CD1c-positive myeloid dendritic cell (primary cell): ENCODE measurements at regions not wholly inside any gene's neighbourhood (a gene's known extent, or its start where the extent isn't known, plus 50 kb on each side); places are given as distances from the start of the nearest gene placed in this dataset.

Experiments used
- DNase-seq: peaks from one replicate; pipeline ENCODE4 v3.0.0-alpha.2; 2016; ENCODE audit errors: extremely low spot score

DNA sequence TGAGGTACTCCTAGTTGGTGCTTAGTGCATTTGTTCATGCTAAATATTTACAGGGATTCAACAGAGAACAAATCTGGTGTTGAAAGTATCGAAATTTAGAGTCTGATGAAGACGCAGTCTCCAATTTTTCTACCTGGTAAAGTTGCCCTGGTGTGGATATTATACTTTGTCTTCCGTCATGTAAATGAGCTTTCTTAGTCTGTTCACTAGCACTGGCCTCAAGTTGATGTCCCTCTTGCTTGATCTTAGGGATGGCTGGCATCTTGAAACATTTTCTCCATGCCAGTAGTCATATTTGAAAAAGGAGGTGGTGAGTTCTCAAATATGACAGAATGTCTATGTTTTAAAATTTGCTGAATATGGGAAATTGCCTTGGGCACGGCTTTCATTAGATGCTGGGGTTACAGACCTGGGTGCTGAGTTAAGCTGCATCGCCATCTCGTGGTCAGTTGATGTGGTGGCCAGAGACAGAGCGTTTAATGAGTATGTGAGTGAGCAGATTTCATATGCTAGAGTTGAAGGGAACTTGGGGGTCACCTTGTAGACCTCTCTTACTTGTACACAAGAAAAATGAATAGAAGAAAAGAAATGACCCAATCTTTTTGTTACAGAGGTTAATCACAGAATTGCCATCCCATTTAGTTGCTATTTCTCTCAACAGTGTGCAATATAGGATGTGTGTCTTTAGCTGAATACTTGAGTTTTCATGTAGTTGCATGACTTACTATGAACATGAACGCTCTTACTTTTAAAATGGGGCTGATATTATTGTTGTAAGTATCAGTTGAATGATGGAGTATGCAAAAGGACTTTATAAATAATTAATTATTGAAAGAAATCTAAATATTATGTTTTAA is 172.8 kb upstream of the DCN start:
- peak; percentile 29 for DNase-seq

DNA sequence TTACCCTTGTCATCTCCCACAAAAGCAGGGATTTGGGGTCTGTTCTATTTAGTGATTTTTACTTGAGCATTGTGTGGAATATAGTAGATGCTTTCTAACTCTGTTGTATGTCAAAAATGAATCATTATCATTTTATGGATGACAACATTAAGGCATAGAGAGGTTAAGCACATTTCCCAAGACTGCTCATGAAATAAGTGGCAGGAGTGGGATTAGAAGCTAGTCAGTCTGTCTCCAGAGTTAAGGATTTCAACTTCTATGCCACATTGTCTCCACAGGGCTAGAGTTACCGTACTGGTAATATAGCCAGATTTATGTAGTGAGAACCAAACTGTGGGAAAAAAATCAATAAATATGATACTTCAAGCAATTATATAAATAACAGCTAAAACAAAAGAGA is 170.6 kb upstream of the DCN start:
- no peak for DNase-seq

- no peak for DNase-seq
Observed at GRCh38 chr12:91349476-91349875, 166.9 kb upstream of the DCN start.

DNA sequence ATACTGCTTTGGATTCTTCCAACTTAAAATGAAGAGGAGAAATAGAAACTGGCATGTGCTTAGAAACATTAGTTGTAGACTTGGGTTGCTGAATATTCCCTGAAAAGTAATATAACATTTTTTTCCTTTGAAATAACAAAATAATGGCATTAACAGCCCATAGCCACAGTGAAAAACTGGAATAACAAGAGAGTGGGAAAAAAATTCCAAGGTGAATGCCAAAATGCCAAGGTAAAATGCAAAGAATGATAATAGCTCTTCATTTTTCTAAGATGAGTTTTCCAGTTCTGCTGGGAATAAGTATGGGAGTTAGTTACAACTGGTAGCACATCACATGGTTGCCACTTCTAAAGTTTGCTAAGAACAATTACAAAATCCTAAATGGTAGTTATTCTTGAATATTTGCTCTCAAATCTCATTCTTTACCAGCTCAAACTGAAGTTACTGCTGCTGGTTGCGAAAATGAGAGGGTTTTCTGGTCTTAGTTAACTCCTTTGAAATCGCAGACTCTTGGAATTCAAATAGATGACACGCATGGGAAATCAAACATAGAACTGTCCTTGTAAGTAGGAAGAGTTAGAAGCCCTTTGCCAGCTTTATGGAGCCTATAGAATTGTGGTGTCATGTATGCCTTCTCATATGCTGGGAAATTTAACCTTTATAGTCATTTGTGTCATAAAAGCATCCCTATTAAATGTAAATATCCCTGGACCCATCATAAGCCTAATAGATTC is 165.0 kb upstream of the DCN start:
- no peak for DNase-seq

DNA sequence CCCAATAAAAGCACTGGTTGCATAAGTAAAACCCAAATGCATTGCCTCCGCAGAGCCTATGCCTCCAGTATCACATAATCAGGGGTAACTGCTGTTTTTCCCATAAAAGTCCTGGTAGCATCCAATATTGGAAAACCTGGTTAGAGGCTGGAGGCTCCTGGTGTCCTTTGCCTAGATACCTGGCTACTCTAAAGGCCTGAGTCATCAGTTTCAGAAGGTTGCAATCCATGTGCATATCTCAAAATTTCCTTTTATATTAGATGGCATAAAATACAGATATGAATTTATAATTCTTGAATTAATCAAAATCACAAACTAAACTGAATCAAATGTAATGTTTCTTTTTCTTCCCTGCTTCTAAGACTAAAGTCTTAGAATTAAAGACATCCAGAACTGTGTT is 164.2 kb upstream of the DCN start:
- no peak for DNase-seq

DNA sequence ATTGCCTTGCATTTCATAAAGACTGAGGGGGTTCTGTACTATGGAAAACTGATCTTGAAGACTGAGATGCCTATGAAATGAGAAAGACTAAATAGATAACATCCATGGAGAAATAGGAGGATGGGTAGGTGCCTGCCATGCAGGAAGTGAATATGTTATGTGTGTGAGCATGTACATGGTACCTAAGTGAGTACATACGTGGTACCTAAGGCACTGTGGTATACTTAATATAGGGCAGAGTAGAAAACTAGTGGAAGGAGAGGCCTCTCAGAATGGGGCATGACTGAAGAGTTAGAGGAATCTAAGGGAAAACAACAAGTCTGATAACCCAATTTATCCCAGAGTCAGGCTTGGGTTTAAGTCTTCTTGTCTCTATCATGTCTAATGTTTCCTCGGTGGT is 161.8 kb upstream of the DCN start:
- no peak for DNase-seq

DNA sequence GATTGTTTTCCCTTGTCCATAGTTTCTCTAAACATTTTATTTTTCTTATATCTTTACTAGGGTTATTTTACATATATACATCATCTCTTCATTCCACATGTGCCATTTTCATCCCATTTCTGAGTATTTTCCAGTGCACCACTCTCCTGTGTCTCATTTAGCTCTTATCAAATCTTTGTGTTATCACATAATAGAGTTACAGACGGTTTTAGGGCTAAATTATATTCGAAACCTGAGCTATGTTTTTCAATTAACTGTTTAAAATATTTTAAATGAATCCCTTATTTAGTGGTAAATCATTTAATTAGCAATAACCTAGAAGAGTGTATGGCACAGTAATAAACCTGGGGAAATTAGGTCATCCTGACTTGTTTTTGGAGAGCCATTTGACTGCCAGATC is 160.4 kb upstream of the DCN start:
- DNase-seq: no peak

- no peak for DNase-seq
Observed at GRCh38 chr12:91339106-91339505, 156.5 kb upstream of the DCN start.

DNA sequence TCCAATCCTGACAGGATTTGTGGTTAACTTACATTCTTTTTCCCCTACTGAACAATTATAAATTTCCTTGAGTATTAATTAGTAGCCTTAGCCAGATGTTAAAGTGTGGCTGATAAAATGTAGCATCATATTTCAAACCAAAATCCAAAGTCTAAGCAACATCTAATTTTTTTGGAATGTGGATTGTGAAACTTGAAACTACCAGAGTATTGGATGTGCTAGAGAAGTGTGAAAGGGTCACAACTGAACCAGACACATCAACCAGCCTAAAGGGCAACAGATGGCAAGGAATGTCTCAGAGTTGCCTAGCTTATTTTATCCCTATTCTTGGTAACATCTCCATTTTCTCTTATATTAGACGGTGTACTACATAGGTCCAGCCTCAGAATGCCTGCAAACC is 153.1 kb upstream of the DCN start:
- no peak for DNase-seq

GRCh38 chr12:91333966-91334365 is 151.3 kb upstream of the DCN start:
- no peak for DNase-seq

GRCh38 chr12:91332302-91332701 is 149.7 kb upstream of the DCN start:
- DNase-seq: no peak

- no peak for DNase-seq
Observed at GRCh38 chr12:91331371-91331770, 148.8 kb upstream of the DCN start.

GRCh38 chr12:91328451-91328850 is 145.8 kb upstream of the DCN start:
- DNase-seq: no peak

- no peak for DNase-seq
Observed at GRCh38 chr12:91327889-91328288, 145.3 kb upstream of the DCN start.

- DNase-seq: no peak
Observed at GRCh38 chr12:91327131-91327530, 144.5 kb upstream of the DCN start.

DNA sequence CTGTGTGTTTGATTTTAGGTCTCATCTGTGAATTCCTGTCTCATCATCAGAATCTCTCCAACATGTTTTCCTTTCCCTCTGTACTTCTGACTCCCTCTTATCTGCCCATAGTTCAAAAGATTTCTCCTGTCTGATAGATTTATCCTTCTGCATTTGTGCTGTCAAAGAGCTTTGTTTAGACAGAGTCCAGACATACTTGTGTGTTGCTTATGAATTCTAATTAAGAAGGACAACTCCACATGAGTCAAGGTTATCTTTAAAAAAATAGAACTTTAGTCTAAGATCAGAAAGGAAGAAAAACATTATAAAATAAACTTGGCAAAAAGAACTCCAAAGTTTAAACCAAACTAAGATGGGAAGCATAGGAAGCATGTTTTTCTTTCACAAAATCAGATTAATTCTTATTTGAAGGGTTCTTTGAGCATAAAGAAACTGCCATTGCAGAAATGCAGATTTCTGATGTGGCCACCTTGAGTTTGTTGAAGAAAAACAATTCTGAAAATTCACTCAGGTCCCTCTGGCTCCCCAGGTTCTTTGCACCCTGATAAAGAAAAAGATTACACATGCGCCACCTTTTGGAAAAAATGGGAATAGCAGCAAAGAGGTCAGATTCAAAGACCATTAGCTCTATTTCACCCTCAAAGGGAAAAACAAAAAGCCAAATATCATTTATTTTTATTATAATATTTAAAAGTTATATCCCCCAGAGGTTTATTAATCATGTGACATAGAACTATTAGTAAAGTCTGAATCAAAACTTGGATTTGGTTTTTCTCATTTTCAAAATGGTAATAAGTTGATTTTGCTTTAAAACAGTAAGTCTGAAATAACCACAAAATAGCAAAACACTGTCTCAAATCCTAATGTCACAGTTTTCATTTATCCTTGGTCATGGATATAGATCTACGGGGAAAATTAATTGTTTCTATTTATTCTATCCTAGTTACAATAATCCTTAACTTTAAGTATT is 143.7 kb upstream of the DCN start:
- DNase-seq: peak; percentile 49

GRCh38 chr12:91320999-91321398 is 138.4 kb upstream of the DCN start:
- DNase-seq: no peak

- no peak for DNase-seq
Observed at GRCh38 chr12:91319071-91319760, 136.6 kb upstream of the DCN start.

- no peak for DNase-seq
Observed at GRCh38 chr12:91317306-91317705, 134.7 kb upstream of the DCN start.

DNA sequence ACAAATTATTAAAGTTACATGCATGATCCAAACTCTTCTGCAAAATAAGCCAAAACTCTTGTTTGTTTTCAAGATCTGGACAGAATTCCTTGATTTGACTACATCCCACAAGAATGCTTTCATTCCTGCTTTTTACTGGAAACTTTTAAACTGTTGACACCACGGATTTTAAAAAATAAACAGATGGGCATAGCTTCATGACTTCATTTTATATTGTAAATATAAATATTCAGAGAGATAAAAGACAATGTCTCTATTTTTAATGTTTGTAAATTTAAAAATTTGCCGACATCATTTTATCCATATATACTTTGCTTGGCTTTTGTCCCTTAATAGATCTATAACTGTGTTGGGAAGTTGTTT is 134.3 kb upstream of the DCN start:
- DNase-seq: no peak

DNA sequence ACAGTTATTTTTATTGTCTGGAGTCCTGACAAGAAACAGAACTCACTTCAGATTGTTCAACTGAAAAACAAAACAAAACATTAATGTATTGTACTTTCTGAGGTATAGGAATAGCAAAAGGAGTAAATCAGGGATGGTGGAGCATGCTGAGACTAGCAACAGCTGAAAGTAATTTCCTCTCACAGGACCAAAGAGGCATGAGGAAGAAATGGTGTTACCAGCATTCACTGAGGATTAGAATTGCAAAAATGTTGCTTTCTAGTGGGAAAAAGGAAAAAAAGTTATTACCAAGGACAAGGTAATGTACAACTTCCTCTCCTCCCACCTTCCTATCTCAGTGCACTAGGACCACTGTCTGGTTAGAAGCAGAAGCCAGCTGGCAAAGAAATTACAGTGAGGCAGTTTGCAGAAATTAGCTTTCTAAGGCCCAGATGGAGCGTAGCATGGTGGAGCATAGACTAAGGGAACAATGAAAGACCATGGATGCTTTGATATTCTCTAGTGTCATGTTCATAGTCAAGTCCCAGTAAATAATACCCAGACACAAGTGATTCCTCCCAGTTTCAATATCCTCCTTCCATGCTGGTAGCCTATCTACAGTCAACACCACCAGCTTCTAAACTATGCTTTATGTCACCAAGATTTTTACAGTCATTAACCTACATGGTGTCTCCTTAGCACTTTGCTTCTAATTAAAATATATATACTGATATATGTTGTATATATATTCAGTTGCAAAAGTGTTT is 133.7 kb upstream of the DCN start:
- no peak for DNase-seq
